OCI-M2 (cell line): ENCODE measurements at regions not wholly inside any gene's neighbourhood (a gene's known extent, or its start where the extent isn't known, plus 50 kb on each side); places are given as distances from the start of the nearest gene placed in this dataset.
"Not testable (repeated sequence)": the region's sequence is repeated elsewhere in the genome, so short reads cannot be mapped to it uniquely, and the experiment has no call there.

Source experiments
- DNase-seq: peaks from one replicate; lab custom pipeline; 2025; ENCODE audit not compliant: unreplicated experiment; lab: John Stamatoyannopoulos, UW

GRCh38 chr1:68831281-68831680 lies 334.4 kb upstream of the DEPDC1 start:
- DNase-seq, result no peak

GRCh38 chr1:68848017-68848416 lies 351.1 kb upstream of the DEPDC1 start:
- no peak for DNase-seq

GRCh38 chr1:68868606-68869005 lies 371.7 kb upstream of the DEPDC1 start:
- DNase-seq, result no peak

- no peak for DNase-seq
These were observed 376.3 kb upstream of the DEPDC1 start for GRCh38 chr1:68873144-68873543.

GRCh38 chr1:68881330-68882194 lies 384.7 kb upstream of the DEPDC1 start:
- not testable (repeated sequence) for DNase-seq

GRCh38 chr1:68889471-68889870 lies 392.6 kb upstream of the DEPDC1 start:
- no peak for DNase-seq

GRCh38 chr1:68890736-68891135 lies 393.9 kb upstream of the DEPDC1 start:
- no peak for DNase-seq

GRCh38 chr1:68904477-68904876 lies 407.6 kb upstream of the DEPDC1 start:
- no peak for DNase-seq

GRCh38 chr1:68906431-68906830 lies 409.5 kb upstream of the DEPDC1 start:
- DNase-seq, result no peak

- DNase-seq, result no peak
These were observed 410.6 kb upstream of the DEPDC1 start for GRCh38 chr1:68907491-68907890.

GRCh38 chr1:68908316-68908715 lies 411.4 kb upstream of the DEPDC1 start:
- no peak for DNase-seq

- no peak for DNase-seq
These were observed 419.5 kb upstream of the DEPDC1 start for GRCh38 chr1:68916221-68916902.

- DNase-seq, result no peak
These were observed 420.6 kb upstream of the DEPDC1 start for GRCh38 chr1:68917456-68917855.

- no peak for DNase-seq
These were observed 421.7 kb upstream of the DEPDC1 start for GRCh38 chr1:68918563-68918962.

- no peak for DNase-seq
These were observed 422.2 kb upstream of the DEPDC1 start for GRCh38 chr1:68919075-68919474.

GRCh38 chr1:68923475-68924088 lies 426.7 kb upstream of the DEPDC1 start:
- DNase-seq, result not testable (repeated sequence)

GRCh38 chr1:68930101-68930500 lies 433.2 kb upstream of the DEPDC1 start:
- DNase-seq, result no peak

- no peak for DNase-seq
These were observed 439.6 kb upstream of the DEPDC1 start for GRCh38 chr1:68936530-68936929.

- no peak for DNase-seq
These were observed 441.3 kb upstream of the DEPDC1 start for GRCh38 chr1:68938051-68938666.

GRCh38 chr1:68950036-68950435 lies 453.2 kb upstream of the DEPDC1 start:
- DNase-seq, result no peak

- DNase-seq, result no peak
These were observed 456.4 kb upstream of the DEPDC1 start for GRCh38 chr1:68953311-68953710.

- no peak for DNase-seq
These were observed 458.0 kb upstream of the DEPDC1 start for GRCh38 chr1:68954841-68955240.
